ENCODE measurements at regions not wholly inside any gene's neighbourhood (a gene's known extent, or its start where the extent isn't known, plus 50 kb on each side); places are given as distances from the start of the nearest gene placed in this dataset.
"Not testable (repeated sequence)": the region's sequence is repeated elsewhere in the genome, so short reads cannot be mapped to it uniquely, and the experiment has no call there.

GRCh38 chr2:44106509-44106908 lies 62.2 kb upstream of the PPM1B start:
- not testable (repeated sequence) for TF ChIP-seq CTCF, POLR2A, POLR2AphosphoS5 (IDR thresholded peaks at IDR 0.05)
